HG02870 (cell line): ENCODE measurements at regions not wholly inside any gene's neighbourhood (a gene's known extent, or its start where the extent isn't known, plus 50 kb on each side); places are given as distances from the start of the nearest gene placed in this dataset.

Experiments
- ATAC-seq: cut with Tn5 transposase; IDR thresholded peaks from one replicate; pipeline ENCODE4 v1.9.1; 2021; ENCODE audit warnings: mild to moderate bottlenecking, moderate library complexity; ENCODE audit not compliant: unreplicated experiment

GRCh38 chr10:131778842-131779241 lies 122.0 kb upstream of the PPP2R2D start:
- no peak for ATAC-seq

- no peak for ATAC-seq
Observed at GRCh38 chr10:131779661-131780394, 121.0 kb upstream of the PPP2R2D start.

- no peak for ATAC-seq
Observed at GRCh38 chr10:131781076-131781475, 119.7 kb upstream of the PPP2R2D start.

GRCh38 chr10:131781791-131782190 lies 119.0 kb upstream of the PPP2R2D start:
- ATAC-seq: no peak

- ATAC-seq: no peak
Observed at GRCh38 chr10:131784363-131785120, 116.3 kb upstream of the PPP2R2D start.

- ATAC-seq: no peak
Observed at GRCh38 chr10:131785121-131785460, 115.7 kb upstream of the PPP2R2D start.

GRCh38 chr10:131786756-131787605 lies 113.8 kb upstream of the PPP2R2D start:
- ATAC-seq: no peak

GRCh38 chr10:131787961-131788360 lies 112.8 kb upstream of the PPP2R2D start:
- no peak for ATAC-seq

- no peak for ATAC-seq
Observed at GRCh38 chr10:131788386-131788785, 112.4 kb upstream of the PPP2R2D start.

- no peak for ATAC-seq
Observed at GRCh38 chr10:131789516-131789915, 111.3 kb upstream of the PPP2R2D start.

GRCh38 chr10:131790021-131790420 lies 110.8 kb upstream of the PPP2R2D start:
- ATAC-seq: no peak

- ATAC-seq: no peak
Observed at GRCh38 chr10:131792011-131792651, 108.7 kb upstream of the PPP2R2D start.

- no peak for ATAC-seq
Observed at GRCh38 chr10:131792809-131793208, 108.0 kb upstream of the PPP2R2D start.

- ATAC-seq: no peak
Observed at GRCh38 chr10:131795761-131796160, 105.0 kb upstream of the PPP2R2D start.

GRCh38 chr10:131797626-131798025 lies 103.2 kb upstream of the PPP2R2D start:
- no peak for ATAC-seq

- ATAC-seq: no peak
Observed at GRCh38 chr10:131799429-131799828, 101.4 kb upstream of the PPP2R2D start.

GRCh38 chr10:131802156-131802915 lies 98.5 kb upstream of the PPP2R2D start:
- no peak for ATAC-seq

- no peak for ATAC-seq
Observed at GRCh38 chr10:131802996-131803395, 97.8 kb upstream of the PPP2R2D start.

- no peak for ATAC-seq
Observed at GRCh38 chr10:131803860-131804425, 96.9 kb upstream of the PPP2R2D start.
